GM12878 (cell line): ENCODE measurements at regions not wholly inside any gene's neighbourhood (a gene's known extent, or its start where the extent isn't known, plus 50 kb on each side); places are given as distances from the start of the nearest gene placed in this dataset.

Source experiments
- ATAC-seq: fragments of 200-7000 bp; cut with Tn5 transposase; 3 replicates; pipeline ENCODE4 v1.9.1; 2020; ENCODE audit warnings: mild to moderate bottlenecking, moderate library complexity
- BruUV-seq: library from RNA; stranded (reverse); fragments of 400-500 nt; replicated peaks from 2 replicates; lab custom pipeline; 2021; lab: Mats Ljungman, UMichigan
- CTCF ChIA-PET: fragments of 300-600 bp; sonication (Branson Sonifier 250); formaldehyde crosslinking; extraction: SDS; loops from one replicate; lab custom pipeline; 2021; ENCODE audit warnings: inconsistent platforms; lab: Yijun Ruan, JAX
- POLR2A ChIA-PET: fragments of 350-600 bp; formaldehyde crosslinking; extraction: SDS; loops from one replicate; lab custom pipeline; 2021; ENCODE audit warnings: inconsistent platforms; lab: Charles Lee
- RAD21 ChIA-PET: fragments of 300-600 bp; sonication (Branson Sonifier 250); formaldehyde crosslinking; loops from one replicate; lab custom pipeline; 2023; ENCODE audit warnings: antibody characterized with exemption; ENCODE audit not compliant: unreplicated experiment; lab: Charles Lee
- SMC1A ChIA-PET: fragments of 300-600 bp; sonication (Branson Sonifier 250); formaldehyde crosslinking; loops from one replicate; lab custom pipeline; 2023; ENCODE audit not compliant: unreplicated experiment, uncharacterized antibody; lab: Charles Lee
- DNase-seq: peaks from one replicate; pipeline ENCODE4 v3.0.0-alpha.2; 2011; ENCODE audit warnings: low read depth, low spot score
- FAIRE-seq: peaks from 3 replicates; lab custom pipeline; 2011; peaks lifted over from hg19 to GRCh38; lab: Jason Lieb, UNC
- H2AFZ ChIP-seq: 2 replicates; pipeline ENCODE4 v1.6.0; 2011; ENCODE audit warnings: low read depth, low read length, control low read depth; ENCODE audit not compliant: control insufficient read depth
- H3K27ac ChIP-seq: 2 replicates; pipeline ENCODE4 v1.5.1; 2011; ENCODE audit warnings: control low read depth; ENCODE audit not compliant: control insufficient read depth, insufficient read depth
- H3K27me3 ChIP-seq, 2 experiments: replicated peaks in 1 of 2; 2 replicates each; pipeline versions ENCODE4 v1.6.0 to v1.6.1; 2011; ENCODE audit warnings: low read length in 1 of 2; ENCODE audit not compliant: control insufficient read depth in 2 of 2, insufficient read depth in 2 of 2
- H3K36me3 ChIP-seq, 2 experiments: 2 replicates each; pipeline ENCODE4 v1.5.1; 2011; ENCODE audit warnings: low read length in 1 of 2; ENCODE audit not compliant: control insufficient read depth in 2 of 2, insufficient read depth in 2 of 2
- H3K4me1 ChIP-seq: 2 replicates; pipeline ENCODE4 v1.6.1; 2011; ENCODE audit warnings: mild to moderate bottlenecking, low read length, moderate library complexity, mixed read lengths; ENCODE audit not compliant: control insufficient read depth, insufficient read depth
- H3K4me2 ChIP-seq: 2 replicates; pipeline ENCODE4 v1.6.0; 2011; ENCODE audit warnings: control low read depth; ENCODE audit not compliant: control insufficient read depth, insufficient read depth
- H3K4me3 ChIP-seq: fragments of 200-600 bp; sonication (generic); 2 replicates; pipeline ENCODE4 v1.5.1; 2016
- H3K79me2 ChIP-seq: 2 replicates; pipeline ENCODE4 v1.6.0; 2011; ENCODE audit warnings: low read length; ENCODE audit not compliant: control insufficient read depth, insufficient read depth
- H3K9ac ChIP-seq: 2 replicates; pipeline ENCODE4 v1.8.0; 2011; ENCODE audit warnings: low read length, control low read depth, mixed read lengths; ENCODE audit not compliant: control insufficient read depth, insufficient read depth
- H3K9me3 ChIP-seq: replicated peaks from 3 replicates; pipeline ENCODE4 v1.5.1; 2011; ENCODE audit warnings: mild to moderate bottlenecking, low read length; ENCODE audit not compliant: control insufficient read depth, insufficient read depth
- H4K20me1 ChIP-seq: 2 replicates; pipeline ENCODE4 v1.6.0; 2011; ENCODE audit not compliant: control insufficient read depth, insufficient read depth
- E2F8 ChIP-seq: fragments of 450-650 bp; IDR thresholded peaks from 2 replicates; pipeline ENCODE4 v1.6.1; 2018; ENCODE audit warnings: mild to moderate bottlenecking, low read depth, moderate library complexity; ENCODE audit not compliant: partially characterized antibody
- ESRRA ChIP-seq: IDR thresholded peaks from 2 replicates; pipeline ENCODE4 v1.6.1; 2012; ENCODE audit warnings: mild to moderate bottlenecking, low read length, improper control_type of control experiment
- JUND ChIP-seq: IDR thresholded peaks from 2 replicates; pipeline ENCODE4 v1.6.1; 2012; ENCODE audit warnings: low read depth, mild to moderate bottlenecking, low read length, improper control_type of control experiment, moderate library complexity
- NBN ChIP-seq: fragments of 450-650 bp; IDR thresholded peaks from 2 replicates; pipeline ENCODE4 v1.6.1; 2016
- POLR2A ChIP-seq: IDR thresholded peaks from 2 replicates; pipeline ENCODE4 v1.6.1; 2011; ENCODE audit warnings: low read depth, mild to moderate bottlenecking, low read length
- RB1 ChIP-seq: fragments of 450-650 bp; formaldehyde crosslinking; IDR thresholded peaks from 2 replicates; pipeline ENCODE4 v1.6.1; 2017; ENCODE audit warnings: mild to moderate bottlenecking, borderline replicate concordance
- RUNX3 ChIP-seq: IDR thresholded peaks from 2 replicates; pipeline ENCODE4 v1.6.1; 2012; ENCODE audit warnings: low read length, inconsistent platforms
- SMAD1 ChIP-seq: fragments of 450-650 bp; IDR thresholded peaks from 2 replicates; pipeline ENCODE4 v1.6.1; 2018; ENCODE audit warnings: mild to moderate bottlenecking, low read depth; ENCODE audit not compliant: partially characterized antibody
- ZNF207 ChIP-seq: fragments of 450-650 bp; IDR thresholded peaks from 2 replicates; pipeline ENCODE4 v1.6.1; 2014; ENCODE audit warnings: antibody characterized with exemption, mild to moderate bottlenecking, borderline replicate concordance
- ZZZ3 ChIP-seq: IDR thresholded peaks from 2 replicates; pipeline ENCODE4 v1.6.1; 2011; ENCODE audit warnings: low read depth; ENCODE audit not compliant: control insufficient read depth, insufficient read length
- WGBS: methylation state at CpG from one replicate; pipeline ENCODE4 v1.1.6; 2016; ENCODE audit warnings: low lambda C conversion rate; ENCODE audit not compliant: insufficient replicate concordance, insufficient coverage; ENCODE audit errors: missing lambda C conversion rate; 5-methylcytosine and 5-hydroxymethylcytosine counted together
- in situ Hi-C: fragments of 300-500 bp; cut with MboI; formaldehyde crosslinking; loops from 9 replicates; pipeline ENCODE4 v1.14.3; 2018; ENCODE audit warnings: mixed read lengths
- intact Hi-C: fragments of 100-400 bp; cut with micrococcal nuclease; formaldehyde crosslinking; loops from one replicate; pipeline ENCODE4 v1.14.2; 2022; ENCODE audit not compliant: unreplicated experiment

GRCh38 chr17:36842231-36842819 lies 95.0 kb upstream of the LHX1 start:
- intact Hi-C loops = no loop called here
- DNase-seq (no peak), FAIRE-seq (no peak), ATAC-seq (no peak)
- TF ChIP-seq NBN (no peak), JUND (no peak), E2F8 (no peak), POLR2A (no peak), SMAD1 (no peak), RUNX3 (no peak), ESRRA (no peak), ZNF207 (no peak), RB1 (no peak), ZZZ3 (no peak)
- Histone ChIP-seq H3K4me3 (no peak overlapping the region), H3K79me2 (no peaks in the 10 kb centered on the region), H3K4me1 (no peaks in the 10 kb centered on the region), H3K27me3 (0 out of 4 replicates have a peak, but pooled peaks cover 0 to 3% of the 10 kb centered on the region in 2 experiments), H4K20me1 (no peaks in the 10 kb centered on the region), H3K9me3 (no peaks in the 10 kb centered on the region), H2AFZ (no peak overlapping the region), H3K9ac (no peak overlapping the region), H3K36me3 (no peaks in the 10 kb centered on the region), H3K27ac (no peak overlapping the region), H3K4me2 (no peak overlapping the region)
- CTCF ChIA-PET = no interaction called here
- BruUV-seq = no TSS peak
- in situ Hi-C loops = no loop called here
- 21% methylated on average over 6 of the region's 6 CpGs for WGBS
- POLR2A ChIA-PET = no interaction called here
- RAD21 ChIA-PET = no interaction called here
- SMC1A ChIA-PET = no interaction called here
